HCT116 (cell line): ENCODE measurements at regions not wholly inside any gene's neighbourhood (a gene's known extent, or its start where the extent isn't known, plus 50 kb on each side); places are given as distances from the start of the nearest gene placed in this dataset.

Experiments used
- ATAC-seq: fragments of 200-7000 bp; cut with Tn5 transposase; 2 replicates; pipeline ENCODE4 v1.9.1; 2020; ENCODE audit warnings: mild to moderate bottlenecking, moderate library complexity
- BruUV-seq: library from RNA; stranded (reverse); fragments of 400-500 nt; replicated peaks from 2 replicates; lab custom pipeline; 2021; lab: Mats Ljungman, UMichigan
- CTCF ChIA-PET: fragments of 300-600 bp; sonication (Branson Sonifier 250); formaldehyde crosslinking; loops from one replicate; lab custom pipeline; 2021; ENCODE audit warnings: antibody characterized with exemption; lab: Charles Lee
- POLR2A ChIA-PET: fragments of 300-600, 350-600 bp; sonication (Branson Sonifier 250); formaldehyde crosslinking; loops from one replicate; lab custom pipeline; 2021; ENCODE audit warnings: antibody characterized with exemption; lab: Charles Lee
- RAD21 ChIA-PET, 2 experiments: fragments of 300-600 bp; sonication (Branson Sonifier 250); formaldehyde crosslinking; loops; one replicate each; lab custom pipeline; 2023; ENCODE audit warnings: low total read pairs in 2 of 2; ENCODE audit not compliant: uncharacterized antibody in 2 of 2, unreplicated experiment in 2 of 2, low non-redundant PET in 1 of 2; lab: Charles Lee
- DNase-seq: peaks from one replicate; pipeline ENCODE4 v3.0.0-alpha.2; 2010; ENCODE audit warnings: low read depth, low spot score
- H2AFZ ChIP-seq: fragments of 200-600 bp; shearing (Covaris generic), sonication (generic); 2 replicates; pipeline ENCODE4 v1.6.1; 2017; ENCODE audit warnings: low read depth, mixed run types, mixed read lengths, antibody characterized with exemption, low read length; ENCODE audit not compliant: poor library complexity, severe bottlenecking
- H3K27ac ChIP-seq: 2 replicates; pipeline ENCODE4 v1.5.1; 2012; ENCODE audit warnings: low read depth, low read length
- H3K27me3 ChIP-seq: fragments of 200-600 bp; sonication (generic); 2 replicates; pipeline ENCODE4 v1.6.1; 2016; ENCODE audit warnings: mixed run types, low read length, mixed read lengths; ENCODE audit not compliant: insufficient read depth
- H3K36me3 ChIP-seq, 2 experiments: fragments of 200-500 bp in 1 of 2; fragments of 200-600 bp in 1 of 2; sonication (Bioruptor generic) in 1 of 2; sonication (generic) in 1 of 2; 2 replicates each; pipeline versions ENCODE4 v1.5.1 to v1.6.1; 2014 to 2016; ENCODE audit warnings: low read length in 2 of 2, inconsistent platforms in 1 of 2, mixed read lengths in 1 of 2, mixed run types in 1 of 2; ENCODE audit not compliant: insufficient read depth in 2 of 2, control insufficient read depth in 1 of 2
- H3K4me1 ChIP-seq, 2 experiments: fragments of 200-600 bp in 1 of 2; sonication (generic) in 1 of 2; 2 replicates each; pipeline versions ENCODE4 v1.5.1 to v1.6.1; 2012 to 2017; ENCODE audit warnings: low read length in 2 of 2, inconsistent platforms in 1 of 2, mild to moderate bottlenecking in 1 of 2, mixed read lengths in 1 of 2, mixed run types in 1 of 2, moderate library complexity in 1 of 2; ENCODE audit not compliant: insufficient read depth in 2 of 2, control insufficient read depth in 1 of 2
- H3K4me2 ChIP-seq: fragments of 200-600 bp; sonication (generic); 2 replicates; pipeline ENCODE4 v1.6.1; 2017; ENCODE audit warnings: mixed run types, low read length, mixed read lengths
- H3K4me3 ChIP-seq, 2 experiments: fragments of 200-600 bp in 1 of 2; sonication (generic) in 1 of 2; replicated peaks in 1 of 2; 2 replicates each; pipeline ENCODE4 v1.5.1; 2011 to 2016; ENCODE audit warnings: low read length in 2 of 2, control low read depth in 1 of 2, low read depth in 1 of 2, mild to moderate bottlenecking in 1 of 2, mixed read lengths in 1 of 2, mixed run types in 1 of 2
- H3K79me2 ChIP-seq: fragments of 200-600 bp; sonication (generic); 2 replicates; pipeline ENCODE4 v1.6.1; 2017; ENCODE audit warnings: mild to moderate bottlenecking, mixed run types, low read length, moderate library complexity, mixed read lengths; ENCODE audit not compliant: insufficient read depth
- H3K9ac ChIP-seq: fragments of 200-600 bp; sonication (generic); 2 replicates; pipeline ENCODE4 v1.6.1; 2016; ENCODE audit warnings: low read length, mixed read lengths
- H3K9me2 ChIP-seq: fragments of 200-600 bp; sonication (generic), shearing (Covaris generic); 2 replicates; pipeline ENCODE4 v1.6.1; 2017; ENCODE audit warnings: mixed run types, mild to moderate bottlenecking, moderate library complexity; ENCODE audit not compliant: insufficient read depth
- H3K9me3 ChIP-seq, 2 experiments: fragments of 200-500 bp in 1 of 2; fragments of 200-600 bp in 1 of 2; sonication (Bioruptor generic) in 1 of 2; sonication (generic) in 1 of 2; 2 replicates each; pipeline ENCODE4 v1.6.1; 2014 to 2017; ENCODE audit warnings: low read length in 2 of 2, mixed read lengths in 2 of 2, inconsistent platforms in 1 of 2, low read depth in 1 of 2, mild to moderate bottlenecking in 1 of 2, mixed run types in 1 of 2, moderate library complexity in 1 of 2; ENCODE audit not compliant: control insufficient read depth in 1 of 2, insufficient read depth in 1 of 2
- H4K20me1 ChIP-seq: fragments of 200-600 bp; sonication (generic), shearing (Covaris generic); 2 replicates; pipeline ENCODE4 v1.6.1; 2017; ENCODE audit warnings: mixed run types, mild to moderate bottlenecking, moderate library complexity; ENCODE audit not compliant: insufficient read depth
- CBX3 ChIP-seq: IDR thresholded peaks from 2 replicates; pipeline ENCODE4 v1.6.1; 2012; ENCODE audit warnings: low read depth
- CEBPB ChIP-seq: IDR thresholded peaks from 2 replicates; pipeline ENCODE4 v1.6.1; 2012; ENCODE audit warnings: low read depth
- EGR1 ChIP-seq: IDR thresholded peaks from 2 replicates; pipeline ENCODE4 v1.6.1; 2012; ENCODE audit warnings: low read depth
- ELF1 ChIP-seq: IDR thresholded peaks from 2 replicates; pipeline ENCODE4 v1.6.1; 2012; ENCODE audit warnings: low read depth, borderline replicate concordance
- EZH2phosphoT487 ChIP-seq: fragments of 200-600 bp; IDR thresholded peaks from 2 replicates; pipeline ENCODE4 v1.6.1; 2018; ENCODE audit warnings: antibody characterized with exemption, borderline replicate concordance
- FOSL1 ChIP-seq: IDR thresholded peaks from 2 replicates; pipeline ENCODE4 v1.6.1; 2012; ENCODE audit warnings: low read depth
- JUND ChIP-seq: IDR thresholded peaks from 2 replicates; pipeline ENCODE4 v1.6.1; 2012
- MAX ChIP-seq: IDR thresholded peaks from 2 replicates; pipeline ENCODE4 v1.6.1; 2012
- RAD21 ChIP-seq: IDR thresholded peaks from 2 replicates; pipeline ENCODE4 v1.6.1; 2012; ENCODE audit warnings: low read depth, mild to moderate bottlenecking
- SP1 ChIP-seq: IDR thresholded peaks from 2 replicates; pipeline ENCODE4 v1.6.1; 2012; ENCODE audit warnings: low read depth
- TCF7L2 ChIP-seq: IDR thresholded peaks from 2 replicates; pipeline ENCODE4 v1.7.0; 2011; ENCODE audit warnings: borderline replicate concordance, inconsistent platforms; ENCODE audit not compliant: insufficient read depth, insufficient read length; ENCODE audit errors: extremely low read depth
- ZBTB33 ChIP-seq: IDR thresholded peaks from 2 replicates; pipeline ENCODE4 v1.6.1; 2011; ENCODE audit warnings: mild to moderate bottlenecking, low read length, moderate library complexity; ENCODE audit not compliant: insufficient replicate concordance; ENCODE audit errors: extremely low read depth
- ZNF274 ChIP-seq: fragments of 200-500 bp; sonication (Bioruptor generic); IDR thresholded peaks from 2 replicates; pipeline ENCODE4 v1.6.1; 2014; ENCODE audit warnings: mild to moderate bottlenecking, low read depth, low read length, inconsistent platforms
- intact Hi-C: fragments of 100-400 bp; cut with micrococcal nuclease; formaldehyde crosslinking; loops from 2 replicates; pipeline ENCODE4 v1.10.0; 2022
- TF ChIP-seq, protein P1 (sequence below): IDR thresholded peaks from 2 replicates; pipeline ENCODE4 v1.6.1; 2012
- TF ChIP-seq, protein P2 (sequence below), 3 experiments: fragments of 200-600 bp in 1 of 3; sonication (generic) in 1 of 3; IDR thresholded peaks in 2 of 3; conservative IDR thresholded peaks in 1 of 3; 2 replicates each; pipeline ENCODE4 v1.5.1; 2012 to 2017; ENCODE audit warnings: low read depth in 2 of 3, low read length in 2 of 3, antibody characterized with exemption in 1 of 3, borderline replicate concordance in 1 of 3, control low read depth in 1 of 3, mild to moderate bottlenecking in 1 of 3, mixed read lengths in 1 of 3, mixed run types in 1 of 3, moderate library complexity in 1 of 3; ENCODE audit not compliant: insufficient read depth in 1 of 3

DNA sequence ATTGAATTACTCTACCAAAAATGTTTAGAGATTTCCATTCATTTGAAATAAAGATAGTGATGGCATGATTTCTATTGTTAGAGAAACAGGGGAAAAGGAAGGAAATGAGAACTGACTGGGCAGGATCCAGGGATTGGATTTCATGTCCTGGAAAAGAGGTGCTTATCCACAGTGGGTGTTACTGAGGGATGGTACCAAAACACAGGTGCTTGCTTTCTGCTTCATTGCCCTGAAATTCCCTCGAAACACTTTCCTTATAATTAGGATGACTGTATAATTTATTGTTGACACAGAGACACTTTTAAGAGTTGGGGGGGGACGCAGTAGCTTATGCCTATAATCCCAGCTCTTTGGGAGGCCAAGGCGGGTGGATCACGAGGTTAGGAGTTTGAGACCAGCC is 185.0 kb upstream of the KCNK2 start:
- H3K9me2 ChIP-seq, result no peaks in the 10 kb centered on the region
- CTCF ChIA-PET, result no interaction called here
- TF ChIP-seq TCF7L2 (no peak), ELF1 (no peak), EGR1 (no peak)
- H3K27me3 ChIP-seq, result no peaks in the 10 kb centered on the region
- no peaks in the 10 kb centered on the region for H3K79me2 ChIP-seq
- intact Hi-C loops, result no loop called here
- H3K9ac ChIP-seq, result no peak overlapping the region
- H3K4me3 ChIP-seq, result no peak overlapping the region
- H3K36me3 ChIP-seq, result no peaks in the 10 kb centered on the region
- POLR2A ChIA-PET, result no interaction called here
- H3K4me1 ChIP-seq, result peaks cover 0 to 14% of the 10 kb centered on the region in 2 experiments; a peak in 2 of 4 replicates
- no peaks in the 10 kb centered on the region for H4K20me1 ChIP-seq
- ATAC-seq (no peak), DNase-seq (no peak)
- H3K9me3 ChIP-seq, result no peaks in the 10 kb centered on the region
- no peak overlapping the region for H3K4me2 ChIP-seq
- no TSS peak for BruUV-seq
- H3K27ac ChIP-seq, result no peak overlapping the region
- no peak overlapping the region for H2AFZ ChIP-seq
- RAD21 ChIA-PET, result no interaction called here

GRCh38 chr1:214898161-214898560 is 184.4 kb upstream of the KCNK2 start:
- no TSS peak for BruUV-seq
- Histone ChIP-seq H3K9me3 (no peaks in the 10 kb centered on the region), H3K27me3 (no peaks in the 10 kb centered on the region), H3K4me2 (no peak overlapping the region), H3K9ac (no peak overlapping the region), H3K79me2 (no peaks in the 10 kb centered on the region), H3K4me1 (peaks cover 0 to 20% of the 10 kb centered on the region in 2 experiments; a peak in 2 of 4 replicates), H3K9me2 (no peaks in the 10 kb centered on the region), H3K27ac (no peak overlapping the region), H4K20me1 (no peaks in the 10 kb centered on the region), H3K36me3 (no peaks in the 10 kb centered on the region), H2AFZ (no peak overlapping the region), H3K4me3 (no peak overlapping the region)
- intact Hi-C loops, result no loop called here
- no peak for ATAC-seq
- RAD21 ChIA-PET, result no interaction called here
- DNase-seq, result no peak
- POLR2A ChIA-PET, result no interaction called here
- CTCF ChIA-PET, result no interaction called here
- TF ChIP-seq RAD21, result no peak
- TF ChIP-seq, protein P1, sequence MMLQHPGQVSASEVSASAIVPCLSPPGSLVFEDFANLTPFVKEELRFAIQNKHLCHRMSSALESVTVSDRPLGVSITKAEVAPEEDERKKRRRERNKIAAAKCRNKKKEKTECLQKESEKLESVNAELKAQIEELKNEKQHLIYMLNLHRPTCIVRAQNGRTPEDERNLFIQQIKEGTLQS, result no peak
- TF ChIP-seq MAX, result no peak
- TF ChIP-seq, protein P2, sequence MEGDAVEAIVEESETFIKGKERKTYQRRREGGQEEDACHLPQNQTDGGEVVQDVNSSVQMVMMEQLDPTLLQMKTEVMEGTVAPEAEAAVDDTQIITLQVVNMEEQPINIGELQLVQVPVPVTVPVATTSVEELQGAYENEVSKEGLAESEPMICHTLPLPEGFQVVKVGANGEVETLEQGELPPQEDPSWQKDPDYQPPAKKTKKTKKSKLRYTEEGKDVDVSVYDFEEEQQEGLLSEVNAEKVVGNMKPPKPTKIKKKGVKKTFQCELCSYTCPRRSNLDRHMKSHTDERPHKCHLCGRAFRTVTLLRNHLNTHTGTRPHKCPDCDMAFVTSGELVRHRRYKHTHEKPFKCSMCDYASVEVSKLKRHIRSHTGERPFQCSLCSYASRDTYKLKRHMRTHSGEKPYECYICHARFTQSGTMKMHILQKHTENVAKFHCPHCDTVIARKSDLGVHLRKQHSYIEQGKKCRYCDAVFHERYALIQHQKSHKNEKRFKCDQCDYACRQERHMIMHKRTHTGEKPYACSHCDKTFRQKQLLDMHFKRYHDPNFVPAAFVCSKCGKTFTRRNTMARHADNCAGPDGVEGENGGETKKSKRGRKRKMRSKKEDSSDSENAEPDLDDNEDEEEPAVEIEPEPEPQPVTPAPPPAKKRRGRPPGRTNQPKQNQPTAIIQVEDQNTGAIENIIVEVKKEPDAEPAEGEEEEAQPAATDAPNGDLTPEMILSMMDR (IDR thresholded peaks at IDR 0.05 in 2 of 3, conservative IDR thresholded peaks at IDR 0.05 in 1 of 3; ENCODE audit: borderline replicate concordance in 1 of 3, insufficient read depth in 1 of 3, low read depth in 2 of 3, low read length in 2 of 3), result no peak
- TF ChIP-seq ZNF274, result no peak
- TF ChIP-seq FOSL1, result no peak
- TF ChIP-seq ZBTB33, result no peak
- no peak for TF ChIP-seq EZH2phosphoT487
- no peak for TF ChIP-seq SP1
- no peak for TF ChIP-seq EGR1
- no peak for TF ChIP-seq CEBPB
- no peak for TF ChIP-seq JUND
- TF ChIP-seq TCF7L2, result no peak
- TF ChIP-seq CBX3, result no peak
